ENCODE measurements at regions not wholly inside any gene's neighbourhood (a gene's known extent, or its start where the extent isn't known, plus 50 kb on each side); places are given as distances from the start of the nearest gene placed in this dataset.

- DNase-seq = no peak
Observed at GRCh38 chr22:47582067-47582466, 819.6 kb downstream of the TBC1D22A start.

- DNase-seq = no peak
Observed at GRCh38 chr22:47580121-47580520, 817.7 kb downstream of the TBC1D22A start.

- DNase-seq = no peak
Observed at GRCh38 chr22:47576908-47577307, 814.5 kb downstream of the TBC1D22A start.

GRCh38 chr22:47575291-47575690 lies 812.8 kb downstream of the TBC1D22A start:
- DNase-seq = no peak

- DNase-seq = no peak
Observed at GRCh38 chr22:47574556-47574955, 812.1 kb downstream of the TBC1D22A start.

GRCh38 chr22:47573141-47573540 lies 810.7 kb downstream of the TBC1D22A start:
- no peak for DNase-seq

- DNase-seq = no peak
Observed at GRCh38 chr22:47572443-47572842, 810.0 kb downstream of the TBC1D22A start.

- DNase-seq = no peak
Observed at GRCh38 chr22:47571616-47572015, 809.2 kb downstream of the TBC1D22A start.

- DNase-seq = no peak
Observed at GRCh38 chr22:47570851-47571250, 808.4 kb downstream of the TBC1D22A start.

GRCh38 chr22:47570300-47570685 lies 807.8 kb downstream of the TBC1D22A start:
- no peak for DNase-seq

- DNase-seq = no peak
Observed at GRCh38 chr22:47569389-47570299, 807.2 kb downstream of the TBC1D22A start.

GRCh38 chr22:47568700-47569099 lies 806.2 kb downstream of the TBC1D22A start:
- no peak for DNase-seq

- no peak for DNase-seq
Observed at GRCh38 chr22:47567126-47568090, 805.0 kb downstream of the TBC1D22A start.

GRCh38 chr22:47566491-47566890 lies 804.0 kb downstream of the TBC1D22A start:
- DNase-seq = no peak

GRCh38 chr22:47565607-47566006 lies 803.2 kb downstream of the TBC1D22A start:
- DNase-seq = no peak

GRCh38 chr22:47564651-47565434 lies 802.4 kb downstream of the TBC1D22A start:
- DNase-seq = no peak

- no peak for DNase-seq
Observed at GRCh38 chr22:47564158-47564450, 801.7 kb downstream of the TBC1D22A start.

GRCh38 chr22:47563406-47564157 lies 801.1 kb downstream of the TBC1D22A start:
- DNase-seq = no peak

- DNase-seq = no peak
Observed at GRCh38 chr22:47561766-47562165, 799.3 kb downstream of the TBC1D22A start.

GRCh38 chr22:47561115-47561675 lies 798.7 kb downstream of the TBC1D22A start:
- DNase-seq = no peak

- DNase-seq = no peak
Observed at GRCh38 chr22:47558828-47559700, 796.6 kb downstream of the TBC1D22A start.
